GM19452 (cell line): ENCODE measurements at regions not wholly inside any gene's neighbourhood (a gene's known extent, or its start where the extent isn't known, plus 50 kb on each side); places are given as distances from the start of the nearest gene placed in this dataset.
"Not testable (repeated sequence)": the region's sequence is repeated elsewhere in the genome, so short reads cannot be mapped to it uniquely, and the experiment has no call there.

Experiments
- ATAC-seq: cut with Tn5 transposase; IDR thresholded peaks from one replicate; pipeline ENCODE4 v1.9.1; 2021; ENCODE audit not compliant: unreplicated experiment

GRCh38 chr15:22200417-22200816 lies 120.1 kb downstream of the OR4M2 start:
- ATAC-seq: not testable (repeated sequence)

- not testable (repeated sequence) for ATAC-seq
Observed at GRCh38 chr15:22201993-22202659, 121.8 kb downstream of the OR4M2 start.

- not testable (repeated sequence) for ATAC-seq
Observed at GRCh38 chr15:22203208-22203607, 122.9 kb downstream of the OR4M2 start.

GRCh38 chr15:22209086-22209485 lies 128.8 kb downstream of the OR4M2 start:
- ATAC-seq: not testable (repeated sequence)

GRCh38 chr15:22222596-22222995 lies 142.3 kb downstream of the OR4M2 start:
- ATAC-seq: not testable (repeated sequence)

- no peak for ATAC-seq
Observed at GRCh38 chr15:22224241-22224671, 143.9 kb downstream of the OR4M2 start.

- not testable (repeated sequence) for ATAC-seq
Observed at GRCh38 chr15:22224961-22225360, 144.6 kb downstream of the OR4M2 start.

- no peak for ATAC-seq
Observed at GRCh38 chr15:22226034-22226790, 145.9 kb downstream of the OR4M2 start.

- ATAC-seq: no peak
Observed at GRCh38 chr15:22227411-22228100, 147.2 kb downstream of the OR4M2 start.

GRCh38 chr15:22228101-22228762 lies 147.9 kb downstream of the OR4M2 start:
- no peak for ATAC-seq

- ATAC-seq: no peak
Observed at GRCh38 chr15:22229990-22230819, 149.9 kb downstream of the OR4M2 start.

GRCh38 chr15:22231603-22232002 lies 151.3 kb downstream of the OR4M2 start:
- no peak for ATAC-seq

- no peak for ATAC-seq
Observed at GRCh38 chr15:22232675-22233074, 152.3 kb downstream of the OR4M2 start.

- not testable (repeated sequence) for ATAC-seq
Observed at GRCh38 chr15:22235261-22235930, 155.1 kb downstream of the OR4M2 start.

GRCh38 chr15:22236469-22236868 lies 156.1 kb downstream of the OR4M2 start:
- no peak for ATAC-seq

GRCh38 chr15:22237891-22238275 lies 157.6 kb downstream of the OR4M2 start:
- no peak for ATAC-seq

- not testable (repeated sequence) for ATAC-seq
Observed at GRCh38 chr15:22238276-22238958, 158.1 kb downstream of the OR4M2 start.

GRCh38 chr15:22238959-22239805 lies 158.9 kb downstream of the OR4M2 start:
- ATAC-seq: not testable (repeated sequence)
